ENCODE measurements at regions not wholly inside any gene's neighbourhood (a gene's known extent, or its start where the extent isn't known, plus 50 kb on each side); places are given as distances from the start of the nearest gene placed in this dataset.

- Histone ChIP-seq H3K79me2 (ENCODE audit: control insufficient read depth, low read length) (peaks cover 12% of the 10 kb centered on the region), H3K36me3 (ENCODE audit: control insufficient read depth, low read length) (no peaks in the 10 kb centered on the region), H3K9me2 (replicated peaks; ENCODE audit: control insufficient read depth, low read length) (no peaks in the 10 kb centered on the region), H4K20me1 (ENCODE audit: control insufficient read depth, insufficient read depth, low read depth, low read length) (no peaks in the 10 kb centered on the region), H3F3A (ENCODE audit: control insufficient read depth, insufficient read depth) (no peaks in the 10 kb centered on the region), H3K4me3 (ENCODE audit: low read length) (no peak overlapping the region), H3K4me2 (ENCODE audit: low read length) (no peak overlapping the region), H3K27ac (ENCODE audit: low read depth, low read length) (no peak overlapping the region), H3K9me3 (ENCODE audit: control insufficient read depth, insufficient read depth, low read length) (no peaks in the 10 kb centered on the region), H3K4me1 (ENCODE audit: control insufficient read depth, low read length) (peaks cover 28% of the 10 kb centered on the region), H3K27me3 (ENCODE audit: control insufficient read depth, low read length) (no peaks in the 10 kb centered on the region)
- TF ChIP-seq EZH2phosphoT487 (IDR thresholded peaks at IDR 0.05; ENCODE audit: borderline replicate concordance, low read length) = no peak
- TF ChIP-seq, protein P1, sequence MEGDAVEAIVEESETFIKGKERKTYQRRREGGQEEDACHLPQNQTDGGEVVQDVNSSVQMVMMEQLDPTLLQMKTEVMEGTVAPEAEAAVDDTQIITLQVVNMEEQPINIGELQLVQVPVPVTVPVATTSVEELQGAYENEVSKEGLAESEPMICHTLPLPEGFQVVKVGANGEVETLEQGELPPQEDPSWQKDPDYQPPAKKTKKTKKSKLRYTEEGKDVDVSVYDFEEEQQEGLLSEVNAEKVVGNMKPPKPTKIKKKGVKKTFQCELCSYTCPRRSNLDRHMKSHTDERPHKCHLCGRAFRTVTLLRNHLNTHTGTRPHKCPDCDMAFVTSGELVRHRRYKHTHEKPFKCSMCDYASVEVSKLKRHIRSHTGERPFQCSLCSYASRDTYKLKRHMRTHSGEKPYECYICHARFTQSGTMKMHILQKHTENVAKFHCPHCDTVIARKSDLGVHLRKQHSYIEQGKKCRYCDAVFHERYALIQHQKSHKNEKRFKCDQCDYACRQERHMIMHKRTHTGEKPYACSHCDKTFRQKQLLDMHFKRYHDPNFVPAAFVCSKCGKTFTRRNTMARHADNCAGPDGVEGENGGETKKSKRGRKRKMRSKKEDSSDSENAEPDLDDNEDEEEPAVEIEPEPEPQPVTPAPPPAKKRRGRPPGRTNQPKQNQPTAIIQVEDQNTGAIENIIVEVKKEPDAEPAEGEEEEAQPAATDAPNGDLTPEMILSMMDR (IDR thresholded peaks at IDR 0.05; ENCODE audit: low read depth, low read length, poor library complexity, severe bottlenecking) = no peak
These were observed 203.3 kb downstream of the SEC14L1 start for GRCh38 chr17:77344038-77344437.

GRCh38 chr17:77345260-77345910, 204.6 kb downstream of the SEC14L1 start:
- Histone ChIP-seq H3K9me3 (ENCODE audit: control insufficient read depth, insufficient read depth, low read length) (no peaks in the 10 kb centered on the region), H4K20me1 (ENCODE audit: control insufficient read depth, insufficient read depth, low read depth, low read length) (no peaks in the 10 kb centered on the region), H3F3A (ENCODE audit: control insufficient read depth, insufficient read depth) (no peaks in the 10 kb centered on the region), H3K4me1 (ENCODE audit: control insufficient read depth, low read length) (peaks cover 27% of the 10 kb centered on the region), H3K36me3 (ENCODE audit: control insufficient read depth, low read length) (no peaks in the 10 kb centered on the region), H3K79me2 (ENCODE audit: control insufficient read depth, low read length) (peaks cover 12% of the 10 kb centered on the region), H3K9me2 (replicated peaks; ENCODE audit: control insufficient read depth, low read length) (no peaks in the 10 kb centered on the region), H3K27me3 (ENCODE audit: control insufficient read depth, low read length) (no peaks in the 10 kb centered on the region), H3K27ac (ENCODE audit: low read depth, low read length) (no peak overlapping the region), H3K4me2 (ENCODE audit: low read length) (no peak overlapping the region), H3K4me3 (ENCODE audit: low read length) (no peak overlapping the region)
- TF ChIP-seq EZH2phosphoT487 (IDR thresholded peaks at IDR 0.05; ENCODE audit: borderline replicate concordance, low read length) = no peak
- TF ChIP-seq, protein P1 (IDR thresholded peaks at IDR 0.05; ENCODE audit: low read depth, low read length, poor library complexity, severe bottlenecking) = no peak

DNA sequence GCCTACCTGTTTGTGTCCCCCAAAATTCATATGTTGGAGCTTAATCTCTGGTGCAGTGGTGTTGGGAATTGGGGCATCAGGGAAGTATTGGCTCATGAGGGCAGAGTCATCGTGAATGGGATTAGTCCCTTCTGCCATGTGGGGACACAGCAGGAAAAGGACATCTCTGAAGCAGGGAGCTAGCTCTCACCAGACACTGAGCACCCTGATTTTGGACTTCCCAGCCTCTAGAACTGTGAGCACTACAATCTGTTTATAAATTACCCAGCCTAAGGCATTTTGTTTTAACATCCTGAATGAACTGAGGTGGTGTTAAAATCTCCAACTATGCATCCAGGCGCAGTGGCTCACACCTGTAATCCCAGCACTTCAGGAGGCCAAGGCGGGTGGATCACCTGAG, 206.0 kb downstream of the SEC14L1 start:
- Histone ChIP-seq H3K79me2 (ENCODE audit: control insufficient read depth, low read length) (peaks cover 12% of the 10 kb centered on the region), H3K27ac (ENCODE audit: low read depth, low read length) (no peak overlapping the region), H3K4me1 (ENCODE audit: control insufficient read depth, low read length) (peaks cover 19% of the 10 kb centered on the region), H3K4me3 (ENCODE audit: low read length) (no peak overlapping the region), H3K4me2 (ENCODE audit: low read length) (no peak overlapping the region), H3F3A (ENCODE audit: control insufficient read depth, insufficient read depth) (no peaks in the 10 kb centered on the region), H3K27me3 (ENCODE audit: control insufficient read depth, low read length) (no peaks in the 10 kb centered on the region), H3K9me2 (replicated peaks; ENCODE audit: control insufficient read depth, low read length) (no peaks in the 10 kb centered on the region), H4K20me1 (ENCODE audit: control insufficient read depth, insufficient read depth, low read depth, low read length) (no peaks in the 10 kb centered on the region), H3K36me3 (ENCODE audit: control insufficient read depth, low read length) (no peaks in the 10 kb centered on the region), H3K9me3 (ENCODE audit: control insufficient read depth, insufficient read depth, low read length) (no peaks in the 10 kb centered on the region)
- TF ChIP-seq, protein P1 (IDR thresholded peaks at IDR 0.05; ENCODE audit: low read depth, low read length, poor library complexity, severe bottlenecking) = no peak
- TF ChIP-seq EZH2phosphoT487 (IDR thresholded peaks at IDR 0.05; ENCODE audit: borderline replicate concordance, low read length) = no peak
